ENCODE measurements at regions not wholly inside any gene's neighbourhood (a gene's known extent, or its start where the extent isn't known, plus 50 kb on each side); places are given as distances from the start of the nearest gene placed in this dataset.

DNA sequence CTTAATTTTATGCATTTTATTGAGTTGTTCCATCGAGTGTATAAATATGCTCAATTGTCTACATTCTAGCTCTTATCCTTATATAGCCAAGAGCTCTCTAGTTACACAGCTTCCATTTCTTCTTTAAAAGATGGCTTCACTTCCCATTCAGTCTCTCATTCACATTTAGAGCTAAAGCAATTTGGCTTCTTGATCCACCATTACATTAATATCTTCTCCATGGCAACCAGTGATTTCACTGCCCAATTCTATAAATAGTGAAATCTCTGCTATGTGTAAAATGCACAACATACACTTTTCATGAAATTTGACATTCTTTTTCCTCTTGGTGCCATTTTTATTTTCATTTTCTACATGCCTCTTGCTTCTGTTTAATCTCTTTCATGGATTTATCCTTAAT is 696.9 kb upstream of the ATXN8OS start:
- no peak for TF ChIP-seq RAD21 (conservative IDR thresholded peaks at IDR 0.05 in 1 of 2, IDR thresholded peaks at IDR 0.05 in 1 of 2)
- TF ChIP-seq, protein P1, sequence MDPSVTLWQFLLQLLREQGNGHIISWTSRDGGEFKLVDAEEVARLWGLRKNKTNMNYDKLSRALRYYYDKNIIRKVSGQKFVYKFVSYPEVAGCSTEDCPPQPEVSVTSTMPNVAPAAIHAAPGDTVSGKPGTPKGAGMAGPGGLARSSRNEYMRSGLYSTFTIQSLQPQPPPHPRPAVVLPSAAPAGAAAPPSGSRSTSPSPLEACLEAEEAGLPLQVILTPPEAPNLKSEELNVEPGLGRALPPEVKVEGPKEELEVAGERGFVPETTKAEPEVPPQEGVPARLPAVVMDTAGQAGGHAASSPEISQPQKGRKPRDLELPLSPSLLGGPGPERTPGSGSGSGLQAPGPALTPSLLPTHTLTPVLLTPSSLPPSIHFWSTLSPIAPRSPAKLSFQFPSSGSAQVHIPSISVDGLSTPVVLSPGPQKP (IDR thresholded peaks at IDR 0.05; ENCODE audit: low read depth, low read length) = no peak
- no peak for TF ChIP-seq POLR2A (IDR thresholded peaks at IDR 0.05; ENCODE audit: low read length)
- TF ChIP-seq MAX (IDR thresholded peaks at IDR 0.05) = no peak
- TF ChIP-seq, protein P2, sequence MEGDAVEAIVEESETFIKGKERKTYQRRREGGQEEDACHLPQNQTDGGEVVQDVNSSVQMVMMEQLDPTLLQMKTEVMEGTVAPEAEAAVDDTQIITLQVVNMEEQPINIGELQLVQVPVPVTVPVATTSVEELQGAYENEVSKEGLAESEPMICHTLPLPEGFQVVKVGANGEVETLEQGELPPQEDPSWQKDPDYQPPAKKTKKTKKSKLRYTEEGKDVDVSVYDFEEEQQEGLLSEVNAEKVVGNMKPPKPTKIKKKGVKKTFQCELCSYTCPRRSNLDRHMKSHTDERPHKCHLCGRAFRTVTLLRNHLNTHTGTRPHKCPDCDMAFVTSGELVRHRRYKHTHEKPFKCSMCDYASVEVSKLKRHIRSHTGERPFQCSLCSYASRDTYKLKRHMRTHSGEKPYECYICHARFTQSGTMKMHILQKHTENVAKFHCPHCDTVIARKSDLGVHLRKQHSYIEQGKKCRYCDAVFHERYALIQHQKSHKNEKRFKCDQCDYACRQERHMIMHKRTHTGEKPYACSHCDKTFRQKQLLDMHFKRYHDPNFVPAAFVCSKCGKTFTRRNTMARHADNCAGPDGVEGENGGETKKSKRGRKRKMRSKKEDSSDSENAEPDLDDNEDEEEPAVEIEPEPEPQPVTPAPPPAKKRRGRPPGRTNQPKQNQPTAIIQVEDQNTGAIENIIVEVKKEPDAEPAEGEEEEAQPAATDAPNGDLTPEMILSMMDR (IDR thresholded peaks at IDR 0.05) = no peak
